SH-SY5Y (cell line): ENCODE measurements at regions not wholly inside any gene's neighbourhood (a gene's known extent, or its start where the extent isn't known, plus 50 kb on each side); places are given as distances from the start of the nearest gene placed in this dataset.

Experiments used
- GATA2 ChIP-seq: IDR thresholded peaks from 2 replicates; pipeline ENCODE4 v1.6.1; 2011; ENCODE audit warnings: mild to moderate bottlenecking, low read depth, low read length
- GATA3 ChIP-seq: IDR thresholded peaks from 2 replicates; pipeline ENCODE4 v1.6.1; 2011; ENCODE audit warnings: low read depth, mild to moderate bottlenecking, low read length, moderate library complexity

DNA sequence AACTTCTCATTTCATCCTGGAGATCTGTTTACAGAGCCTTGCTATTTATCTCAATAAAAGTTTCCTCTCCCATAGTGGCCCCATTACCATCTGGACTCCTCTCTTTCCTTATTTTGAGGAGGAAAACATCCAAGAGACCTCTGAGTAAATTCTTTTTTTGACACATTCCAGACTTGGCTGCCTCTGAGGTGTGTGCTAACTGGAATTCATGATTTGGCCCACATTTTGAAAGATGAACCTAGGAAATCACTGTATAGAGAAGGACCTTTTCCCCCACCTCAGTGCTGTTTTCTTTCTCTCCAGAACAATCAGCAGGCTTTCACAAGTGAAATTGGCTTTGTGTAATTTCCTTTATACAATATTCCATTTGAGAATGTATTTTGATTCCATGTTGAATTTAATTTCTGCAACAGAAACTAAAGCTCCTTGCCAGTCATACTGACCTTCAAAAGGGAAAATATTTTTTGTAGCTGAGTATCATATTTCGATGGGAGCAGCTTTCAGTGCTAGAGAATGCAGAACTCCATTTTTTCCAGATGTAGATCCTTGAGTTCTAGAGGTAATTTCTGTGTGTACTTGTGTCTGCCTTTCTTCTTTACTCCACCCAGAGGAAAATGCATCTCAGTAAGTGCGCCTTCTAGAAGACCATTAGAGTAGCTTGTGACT is 244.9 kb upstream of the RGS6 start:
- TF ChIP-seq GATA2 (no peak), GATA3 (no peak)
